ENCODE measurements at regions not wholly inside any gene's neighbourhood (a gene's known extent, or its start where the extent isn't known, plus 50 kb on each side); places are given as distances from the start of the nearest gene placed in this dataset.

GRCh38 chr3:5344707-5345106, 157.2 kb downstream of the EDEM1 start:
- no peak for DNase-seq (ENCODE audit: low spot score in 2 of 2)
- intact Hi-C loops (cut with DNase I; ENCODE audit: low total_unique reads) = no loop called here
- no peak for TF ChIP-seq CTCF (IDR thresholded peaks at IDR 0.05)
- no peak for TF ChIP-seq POLR2A (IDR thresholded peaks at IDR 0.05)
- 96 to 100% methylated on average over 1 of the region's 1 CpG for WGBS, 2 donors
- no peak overlapping the region for H3K4me3 ChIP-seq (ENCODE audit: low read depth, poor library complexity, severe bottlenecking)

- intact Hi-C loops (cut with DNase I; ENCODE audit: low total_unique reads) = no loop called here
- no peak for TF ChIP-seq CTCF (IDR thresholded peaks at IDR 0.05)
- TF ChIP-seq POLR2A (IDR thresholded peaks at IDR 0.05) = no peak
- H3K4me3 ChIP-seq (ENCODE audit: low read depth, poor library complexity, severe bottlenecking) = no peak overlapping the region
- no peak for DNase-seq (ENCODE audit: low spot score in 2 of 2)
Measured at GRCh38 chr3:5347486-5347885, 160.0 kb downstream of the EDEM1 start.

GRCh38 chr3:5348229-5348902, 160.9 kb downstream of the EDEM1 start:
- 70 to 76% methylated on average over 5 of the region's 5 CpGs for WGBS, 2 donors
- intact Hi-C loops (cut with DNase I; ENCODE audit: low total_unique reads) = no loop called here
- H3K4me3 ChIP-seq (ENCODE audit: low read depth, poor library complexity, severe bottlenecking) = no peak overlapping the region
- no peak for DNase-seq (ENCODE audit: low spot score in 2 of 2)
- TF ChIP-seq CTCF (IDR thresholded peaks at IDR 0.05) (no peak), POLR2A (IDR thresholded peaks at IDR 0.05) (no peak)

GRCh38 chr3:5349343-5349742, 161.8 kb downstream of the EDEM1 start:
- TF ChIP-seq POLR2A (IDR thresholded peaks at IDR 0.05) (no peak), CTCF (IDR thresholded peaks at IDR 0.05) (no peak)
- intact Hi-C loops (cut with DNase I; ENCODE audit: low total_unique reads) = no loop called here
- no peak for DNase-seq (ENCODE audit: low spot score in 2 of 2)
- WGBS, 2 donors = 51 to 53% methylated on average over 2 of the region's 2 CpGs
- H3K4me3 ChIP-seq (ENCODE audit: low read depth, poor library complexity, severe bottlenecking) = no peak overlapping the region

GRCh38 chr3:5357089-5357488, 169.6 kb downstream of the EDEM1 start:
- intact Hi-C loops (cut with DNase I; ENCODE audit: low total_unique reads) = no loop called here

More at GRCh38 chr3:5357089-5357488, 169.6 kb downstream of the EDEM1 start:
- WGBS, 2 donors = 78 to 86% methylated on average over 1 of the region's 1 CpG
- no peak overlapping the region for H3K4me3 ChIP-seq (ENCODE audit: low read depth, poor library complexity, severe bottlenecking)
- no peak for TF ChIP-seq POLR2A (IDR thresholded peaks at IDR 0.05)
- TF ChIP-seq CTCF (IDR thresholded peaks at IDR 0.05) = no peak
- DNase-seq (ENCODE audit: low spot score in 2 of 2) = no peak
